VCaP (cell line): ENCODE measurements at regions not wholly inside any gene's neighbourhood (a gene's known extent, or its start where the extent isn't known, plus 50 kb on each side); places are given as distances from the start of the nearest gene placed in this dataset.

Experiments used
- H3K27ac ChIP-seq: fragments of 450-650 bp; 2 replicates; pipeline ENCODE4 v1.5.1; 2017
- CTCF ChIP-seq: fragments of 450-650 bp; conservative IDR thresholded peaks from 2 replicates; pipeline ENCODE4 v1.5.1; 2017; ENCODE audit warnings: mild to moderate bottlenecking, moderate library complexity

GRCh38 chr1:115473986-115474565 is 136.0 kb upstream of the NGF start:
- no peak overlapping the region for H3K27ac ChIP-seq
- no peak for TF ChIP-seq CTCF

- no peak overlapping the region for H3K27ac ChIP-seq
- TF ChIP-seq CTCF: peak; percentile 94
Measured at GRCh38 chr1:115469703-115470476, 131.8 kb upstream of the NGF start.

- no peak for TF ChIP-seq CTCF
- no peak overlapping the region for H3K27ac ChIP-seq
Measured at GRCh38 chr1:115467790-115468189, 129.7 kb upstream of the NGF start.

- no peak for TF ChIP-seq CTCF
- no peak overlapping the region for H3K27ac ChIP-seq
Measured at GRCh38 chr1:115467196-115467595, 129.1 kb upstream of the NGF start.

- no peak overlapping the region for H3K27ac ChIP-seq
- no peak for TF ChIP-seq CTCF
Measured at GRCh38 chr1:115466433-115466832, 128.4 kb upstream of the NGF start.

GRCh38 chr1:115465802-115466363 is 127.8 kb upstream of the NGF start:
- TF ChIP-seq CTCF: no peak

GRCh38 chr1:115463347-115463746 is 125.3 kb upstream of the NGF start:
- H3K27ac ChIP-seq: no peak overlapping the region
- TF ChIP-seq CTCF: peak; percentile 73

More at GRCh38 chr1:115465802-115466363, 127.8 kb upstream of the NGF start:
- H3K27ac ChIP-seq: no peak overlapping the region
